ENCODE measurements at regions not wholly inside any gene's neighbourhood (a gene's known extent, or its start where the extent isn't known, plus 50 kb on each side); places are given as distances from the start of the nearest gene placed in this dataset.

GRCh38 chr18:43760010-43760409 lies 482.7 kb upstream of the SYT4 start:
- Mint-ChIP-seq H3K9me3 (peaks cover 10% of the 10 kb centered on the region), H3K4me1 (ENCODE audit: low read depth) (no peaks in the 10 kb centered on the region), H3K36me3 (ENCODE audit: low read depth) (no peaks in the 10 kb centered on the region), H3K4me3 (no peak overlapping the region), H3K27me3 (no peaks in the 10 kb centered on the region), H3K27ac (no peak overlapping the region)
- Histone ChIP-seq H3K27ac (ENCODE audit: low read depth in 1 of 2, low read length in 2 of 2) (no peak overlapping the region), H3K9me3 (ENCODE audit: control insufficient read depth in 1 of 2, insufficient read depth in 1 of 2, low read length in 2 of 2) (no peaks in the 10 kb centered on the region), H3K4me1 (ENCODE audit: insufficient read depth, low read length) (no peaks in the 10 kb centered on the region), H3K27me3 (ENCODE audit: control insufficient read depth in 1 of 2, insufficient read depth in 2 of 2, low read length in 2 of 2) (no peaks in the 10 kb centered on the region), H3K36me3 (ENCODE audit: insufficient read depth, low read length) (no peaks in the 10 kb centered on the region), H3K4me3 (ENCODE audit: low read length) (no peak overlapping the region)
- ATAC-seq (ENCODE audit: poor library complexity) (no peak), DNase-seq (no peak)
- ChIA-PET CTCF (no interaction called here), POLR2A (no interaction called here)
- intact Hi-C loops (cut with DNase I, micrococcal nuclease), result no loop called here
- no peak for TF ChIP-seq CTCF (IDR thresholded peaks at IDR 0.05)

- intact Hi-C loops (cut with DNase I, micrococcal nuclease), result no loop called here
- H3K27ac Mint-ChIP-seq, result no peak overlapping the region
- Histone ChIP-seq H3K27me3 (ENCODE audit: control insufficient read depth in 1 of 2, insufficient read depth in 2 of 2, low read length in 2 of 2) (no peaks in the 10 kb centered on the region), H3K27ac (ENCODE audit: low read depth in 1 of 2, low read length in 2 of 2) (no peak overlapping the region), H3K4me3 (ENCODE audit: low read length) (no peak overlapping the region), H3K36me3 (ENCODE audit: insufficient read depth, low read length) (no peaks in the 10 kb centered on the region), H3K9me3 (ENCODE audit: control insufficient read depth in 1 of 2, insufficient read depth in 1 of 2, low read length in 2 of 2) (no peaks in the 10 kb centered on the region), H3K4me1 (ENCODE audit: insufficient read depth, low read length) (no peaks in the 10 kb centered on the region)
- ChIA-PET POLR2A (no interaction called here), CTCF (no interaction called here)
- DNase-seq (no peak), ATAC-seq (ENCODE audit: poor library complexity) (no peak)
- H3K36me3 Mint-ChIP-seq (ENCODE audit: low read depth), result no peaks in the 10 kb centered on the region
- TF ChIP-seq CTCF (IDR thresholded peaks at IDR 0.05), result no peak
- H3K4me1 Mint-ChIP-seq (ENCODE audit: low read depth), result no peaks in the 10 kb centered on the region
- no peak overlapping the region for H3K4me3 Mint-ChIP-seq
- peaks cover 5% of the 10 kb centered on the region for H3K9me3 Mint-ChIP-seq
- H3K27me3 Mint-ChIP-seq, result no peaks in the 10 kb centered on the region
Observed at GRCh38 chr18:43772907-43773306, 495.6 kb upstream of the SYT4 start.

- CTCF ChIA-PET, result no interaction called here
- intact Hi-C loops (cut with DNase I, micrococcal nuclease), result no loop called here
- DNase-seq, result no peak
Observed at GRCh38 chr18:43774497-43774896, 497.2 kb upstream of the SYT4 start.

More at GRCh38 chr18:43774497-43774896, 497.2 kb upstream of the SYT4 start:
- Histone ChIP-seq H3K4me1 (ENCODE audit: insufficient read depth, low read length) (no peaks in the 10 kb centered on the region), H3K36me3 (ENCODE audit: insufficient read depth, low read length) (no peaks in the 10 kb centered on the region), H3K27ac (ENCODE audit: low read depth in 1 of 2, low read length in 2 of 2) (no peak overlapping the region), H3K27me3 (ENCODE audit: control insufficient read depth in 1 of 2, insufficient read depth in 2 of 2, low read length in 2 of 2) (no peaks in the 10 kb centered on the region), H3K9me3 (ENCODE audit: control insufficient read depth in 1 of 2, insufficient read depth in 1 of 2, low read length in 2 of 2) (no peaks in the 10 kb centered on the region), H3K4me3 (ENCODE audit: low read length) (no peak overlapping the region)
- Mint-ChIP-seq H3K4me1 (ENCODE audit: low read depth) (no peaks in the 10 kb centered on the region), H3K36me3 (ENCODE audit: low read depth) (no peaks in the 10 kb centered on the region), H3K27ac (no peak overlapping the region), H3K27me3 (no peaks in the 10 kb centered on the region), H3K9me3 (no peaks in the 10 kb centered on the region), H3K4me3 (no peak overlapping the region)
- POLR2A ChIA-PET, result no interaction called here
- TF ChIP-seq CTCF (IDR thresholded peaks at IDR 0.05), result no peak
- ATAC-seq (ENCODE audit: poor library complexity), result no peak
